ENCODE measurements at regions not wholly inside any gene's neighbourhood (a gene's known extent, or its start where the extent isn't known, plus 50 kb on each side); places are given as distances from the start of the nearest gene placed in this dataset.

GRCh38 chr9:14025741-14026140 lies 288.2 kb downstream of the NFIB start:
- ChIA-PET POLR2A (no interaction called here), CTCF (no interaction called here)
- no TSS peak for BruUV-seq (replicated peaks)
- DNase-seq (ENCODE audit: low read depth, low spot score) = no peak
- TF ChIP-seq TCF7L2 (IDR thresholded peaks at IDR 0.05; ENCODE audit: low read depth, low read length) = no peak
- TF ChIP-seq POLR2AphosphoS5 (IDR thresholded peaks at IDR 0.05; ENCODE audit: low read depth, low read length) = no peak
- TF ChIP-seq CTCF (IDR thresholded peaks at IDR 0.05) = no peak
- TF ChIP-seq SIN3A (IDR thresholded peaks at IDR 0.05; ENCODE audit: borderline replicate concordance, insufficient read depth, low read depth, low read length) = no peak
- TF ChIP-seq REST (IDR thresholded peaks at IDR 0.05; ENCODE audit: insufficient read depth in 1 of 2, low read depth in 2 of 2, low read length in 1 of 2) = no peak
- intact Hi-C loops (cut with micrococcal nuclease; ENCODE audit: unreplicated experiment) = no loop called here
- no peaks in the 10 kb centered on the region for H3K36me3 ChIP-seq (ENCODE audit: control insufficient read depth, insufficient read depth, low read length)
- no peaks in the 10 kb centered on the region for H3K4me1 ChIP-seq (ENCODE audit: control insufficient read depth, insufficient read depth, low read length)
- no peak for ATAC-seq
- no peaks in the 10 kb centered on the region for H3K27me3 ChIP-seq (ENCODE audit: control insufficient read depth, insufficient read depth, low read length)
- in situ Hi-C loops (cut with HindIII; ENCODE audit: low pct_unique_long_range_greater_than_20kb, low sequenced_read_pairs) = no loop called here
- no peaks in the 10 kb centered on the region for H3K9me3 ChIP-seq (ENCODE audit: control insufficient read depth, insufficient read depth, low read depth, low read length)
- H3K4me3 ChIP-seq (ENCODE audit: low read depth in 2 of 2, low read length in 2 of 2) = no peak overlapping the region
- no peak overlapping the region for H3K27ac ChIP-seq (ENCODE audit: low read length)

DNA sequence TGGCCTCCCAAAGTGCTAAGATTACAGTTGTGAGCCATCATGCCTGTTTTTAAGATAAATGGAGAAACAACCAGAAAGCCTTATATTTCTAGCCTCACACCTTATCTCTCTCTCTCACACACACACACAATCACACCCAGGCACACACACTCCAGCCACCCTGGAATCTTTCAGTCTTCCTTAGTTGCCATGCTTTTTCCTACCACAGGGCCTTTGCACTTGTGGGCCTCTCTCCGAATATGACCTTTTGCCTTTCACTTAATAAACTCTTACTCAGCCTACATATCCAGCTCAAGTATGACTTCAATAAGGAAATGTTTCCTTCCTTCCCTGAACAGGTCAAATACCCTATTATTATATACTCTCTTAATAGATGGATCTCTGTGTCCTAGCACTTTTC lies 290.7 kb downstream of the NFIB start:
- intact Hi-C loops (cut with micrococcal nuclease; ENCODE audit: unreplicated experiment) = no loop called here

More for the DNA sequence above, 290.7 kb downstream of the NFIB start:
- no peaks in the 10 kb centered on the region for H3K9me3 ChIP-seq (ENCODE audit: control insufficient read depth, insufficient read depth, low read depth, low read length)
- no TSS peak for BruUV-seq (replicated peaks)
- H3K4me3 ChIP-seq (ENCODE audit: low read depth in 2 of 2, low read length in 2 of 2) = no peak overlapping the region
- H3K4me1 ChIP-seq (ENCODE audit: control insufficient read depth, insufficient read depth, low read length) = no peaks in the 10 kb centered on the region
- CTCF ChIA-PET = no interaction called here
- no peak for TF ChIP-seq TCF7L2 (IDR thresholded peaks at IDR 0.05; ENCODE audit: low read depth, low read length)
- no peak for TF ChIP-seq REST (IDR thresholded peaks at IDR 0.05; ENCODE audit: insufficient read depth in 1 of 2, low read depth in 2 of 2, low read length in 1 of 2)
- no peak for TF ChIP-seq CTCF (IDR thresholded peaks at IDR 0.05)
- in situ Hi-C loops (cut with HindIII; ENCODE audit: low pct_unique_long_range_greater_than_20kb, low sequenced_read_pairs) = no loop called here
- ATAC-seq (no peak), DNase-seq (ENCODE audit: low read depth, low spot score) (no peak)
- H3K27me3 ChIP-seq (ENCODE audit: control insufficient read depth, insufficient read depth, low read length) = no peaks in the 10 kb centered on the region
- H3K36me3 ChIP-seq (ENCODE audit: control insufficient read depth, insufficient read depth, low read length) = no peaks in the 10 kb centered on the region
- no peak overlapping the region for H3K27ac ChIP-seq (ENCODE audit: low read length)
- POLR2A ChIA-PET = no interaction called here
